Muscle of back (tissue), 3 donors: ENCODE measurements at regions not wholly inside any gene's neighbourhood (a gene's known extent, or its start where the extent isn't known, plus 50 kb on each side); places are given as distances from the start of the nearest gene placed in this dataset.

Source experiments
- DNase-seq, 3 donors: peaks; one replicate each; pipeline versions ENCODE4 v3.0.0 to v3.0.0-alpha.2; 2013

DNA sequence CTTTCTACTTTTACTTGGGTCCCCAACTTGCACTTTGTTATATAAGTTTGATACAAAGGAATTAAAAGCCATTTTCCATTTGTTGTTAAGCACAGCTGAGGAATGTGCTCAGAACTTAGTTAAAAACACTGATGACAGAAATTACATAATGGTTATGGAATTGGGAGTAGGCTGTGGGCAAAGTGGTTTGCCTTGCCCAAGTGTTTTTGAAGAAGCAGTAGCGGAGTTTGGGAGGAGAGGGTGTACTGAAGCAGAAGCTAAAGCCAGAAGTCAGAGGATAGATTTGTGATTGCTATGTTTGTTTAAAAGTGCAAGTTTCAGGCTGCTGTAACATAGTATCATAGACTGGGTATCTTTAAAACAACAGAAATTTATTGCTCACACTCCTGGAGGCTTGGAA lies 391.8 kb downstream of the DUSP10 start:
- no peak for DNase-seq

DNA sequence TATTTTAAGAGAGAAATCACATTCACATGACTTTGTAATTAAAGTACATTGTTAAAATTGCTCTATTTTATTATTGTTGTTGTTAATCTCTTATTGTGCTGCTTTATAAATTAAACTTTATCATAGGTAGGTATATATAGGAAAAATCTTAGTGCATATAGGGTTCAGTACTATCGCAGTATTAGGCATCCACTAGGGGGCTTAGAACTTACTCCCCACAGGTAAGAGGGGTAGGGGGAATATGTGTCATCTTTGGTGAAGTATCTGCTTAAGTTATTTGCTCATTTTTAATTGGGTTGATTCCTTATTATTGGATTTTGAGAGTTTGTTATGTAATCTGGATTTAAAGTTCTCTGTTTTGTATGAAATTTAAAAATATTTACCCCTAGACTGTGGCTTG lies 385.2 kb downstream of the DUSP10 start:
- DNase-seq = no peak

DNA sequence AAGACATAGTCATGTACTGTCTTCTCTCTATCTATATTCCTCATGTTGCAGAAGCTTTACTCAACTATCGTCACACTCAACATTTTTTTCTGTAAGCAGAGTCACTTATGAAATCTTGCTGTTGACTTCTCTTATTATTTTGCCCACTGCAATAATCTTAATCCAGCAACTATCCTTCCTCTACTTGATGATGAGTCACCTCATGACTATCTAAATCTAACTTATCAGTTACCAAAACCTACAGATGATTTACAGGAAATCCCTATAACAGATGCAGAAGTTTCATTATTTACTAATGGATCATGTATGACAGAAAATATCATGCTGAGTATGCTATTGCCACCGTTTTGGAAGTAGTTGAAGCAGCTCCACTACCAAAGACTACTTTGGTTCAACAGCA lies 378.9 kb downstream of the DUSP10 start:
- no peak for DNase-seq

DNA sequence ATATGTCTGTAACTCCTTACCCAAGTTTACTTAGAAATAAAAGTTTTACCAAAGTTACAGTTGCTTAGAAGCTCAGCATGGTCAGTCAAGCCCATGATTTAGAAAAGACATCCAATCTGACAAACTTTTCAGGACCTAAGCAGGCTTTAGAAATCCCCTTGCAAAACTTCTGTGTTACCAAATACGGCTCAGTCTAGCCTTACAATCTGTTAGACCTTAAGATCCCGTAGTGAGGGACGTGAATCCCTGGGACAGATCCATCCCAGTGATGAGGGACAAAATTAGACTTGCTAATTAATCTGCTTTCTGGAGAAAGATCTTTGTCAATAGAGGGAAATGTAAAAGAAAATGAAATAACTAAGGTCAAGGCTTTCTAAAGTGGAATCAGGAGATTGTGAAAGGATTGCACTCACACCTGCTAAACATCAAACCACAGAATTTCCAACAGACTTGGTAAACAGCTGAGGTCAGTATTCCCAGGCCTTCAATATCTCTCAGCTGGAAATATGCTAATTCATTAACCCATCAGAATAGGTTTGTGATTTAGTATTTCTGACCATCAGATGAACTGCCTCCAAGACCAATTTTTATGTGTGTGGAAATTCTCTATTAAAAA lies 375.3 kb downstream of the DUSP10 start:
- DNase-seq = no peak

DNA sequence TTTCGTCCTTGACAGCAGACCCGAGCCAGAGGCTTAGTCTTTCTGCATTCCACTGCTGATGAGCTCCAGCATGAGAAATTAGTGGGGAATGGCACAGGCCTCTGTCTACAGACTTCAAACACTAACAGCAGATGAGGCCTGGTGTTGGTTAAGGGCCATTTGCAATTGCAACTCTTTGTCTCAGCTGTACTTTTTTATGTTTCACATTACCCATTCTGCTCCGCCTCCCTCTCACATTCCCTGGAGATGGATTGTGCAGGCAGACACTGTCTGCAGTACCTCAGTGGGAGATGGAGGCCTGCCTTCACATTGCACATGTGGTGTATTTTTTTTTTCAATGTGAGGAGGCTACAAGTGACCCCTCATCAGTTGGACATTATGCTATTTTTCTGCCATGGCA lies 370.2 kb downstream of the DUSP10 start:
- no peak for DNase-seq

DNA sequence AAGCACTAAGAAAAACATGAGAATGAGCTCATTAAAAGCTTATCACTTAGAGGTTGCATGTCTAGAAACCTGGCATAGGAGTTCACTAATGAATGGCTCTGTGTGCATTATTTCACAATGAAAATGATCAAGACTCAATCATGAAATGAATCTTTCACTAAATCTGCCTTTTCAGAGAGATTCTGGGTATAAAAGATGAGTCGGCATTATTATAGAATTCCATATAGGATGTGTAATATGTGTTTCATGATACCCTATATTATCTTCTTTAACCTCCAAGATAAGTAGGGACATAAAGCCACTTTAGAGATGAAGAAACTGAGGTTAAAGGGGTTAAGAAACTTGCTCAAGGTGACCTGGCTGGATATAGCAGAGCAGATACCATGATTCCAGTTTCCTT lies 368.1 kb downstream of the DUSP10 start:
- DNase-seq = no peak

DNA sequence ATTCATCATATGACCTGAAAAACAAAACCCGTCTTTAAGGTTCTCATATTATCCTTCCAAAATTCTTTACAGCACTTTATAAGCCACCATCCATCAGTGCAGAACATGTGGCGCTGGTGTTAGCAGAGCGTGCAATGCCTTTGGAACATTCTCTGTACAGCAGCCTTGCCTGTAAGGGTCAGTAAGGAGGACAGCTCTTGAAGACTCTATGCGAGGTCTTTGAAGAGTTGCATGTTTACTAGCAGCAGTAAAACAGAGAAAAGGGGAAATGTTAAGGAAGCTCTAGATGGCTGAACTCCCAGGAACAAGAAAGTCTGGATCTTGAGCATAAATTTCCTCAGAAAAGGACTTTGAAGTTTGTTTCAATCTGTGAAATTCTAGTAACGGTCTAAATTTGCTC lies 365.6 kb downstream of the DUSP10 start:
- DNase-seq = no peak

DNA sequence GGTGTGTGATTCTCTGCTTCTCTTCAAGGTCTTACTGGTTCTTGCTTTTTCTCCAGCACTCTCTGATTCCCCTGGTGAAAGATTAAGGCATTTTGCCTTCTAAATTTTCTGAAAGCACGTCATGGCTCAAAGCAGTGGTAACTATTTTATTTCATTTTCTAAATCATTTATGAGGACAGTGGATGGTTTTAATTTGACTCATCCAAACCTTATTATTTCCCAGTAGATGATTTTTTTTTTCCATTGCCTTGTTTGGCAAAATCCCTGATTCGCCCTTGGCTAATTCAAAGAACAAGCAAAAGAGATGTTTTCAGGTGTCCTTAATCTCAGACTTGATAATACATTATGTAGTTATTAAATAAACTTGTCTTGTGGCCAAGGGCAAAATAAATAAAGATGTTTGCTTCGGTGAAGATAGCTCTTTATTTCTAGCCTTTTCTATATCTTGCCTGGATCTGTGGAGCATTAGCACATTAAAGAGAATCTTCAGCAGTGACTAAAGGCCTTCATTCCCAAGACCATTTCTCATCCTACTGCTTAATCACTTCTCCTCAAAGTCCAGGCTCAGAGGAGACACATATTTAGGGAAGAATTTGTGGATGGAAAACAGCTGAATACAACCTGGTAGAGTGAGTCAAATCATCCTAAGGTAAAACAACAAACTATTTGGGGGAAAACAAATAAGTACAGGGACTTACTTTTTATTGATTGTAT lies 359.8 kb downstream of the DUSP10 start:
- DNase-seq = peak in 1 of 3 donors; percentile 38

DNA sequence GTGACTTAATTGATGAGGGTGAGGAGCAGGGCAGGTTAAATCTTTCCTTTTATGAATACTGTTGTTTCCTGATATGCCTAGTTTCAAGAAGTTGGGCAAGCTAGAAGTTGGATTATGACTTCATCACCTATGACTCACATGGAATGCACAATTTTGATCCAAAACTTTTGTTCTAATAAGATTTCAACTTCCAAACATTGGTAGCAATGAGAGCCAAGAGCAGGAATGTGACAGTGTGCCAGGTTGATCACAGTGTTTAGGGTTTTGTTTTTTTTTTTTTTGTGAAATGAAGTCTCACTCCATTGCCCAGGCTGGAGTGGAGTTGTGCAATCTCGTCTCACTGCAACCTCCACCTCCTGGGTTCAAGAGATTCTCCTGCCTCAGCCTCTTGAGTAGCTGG lies 349.4 kb downstream of the DUSP10 start:
- peak in 1 of 3 donors; percentile 62 for DNase-seq

DNA sequence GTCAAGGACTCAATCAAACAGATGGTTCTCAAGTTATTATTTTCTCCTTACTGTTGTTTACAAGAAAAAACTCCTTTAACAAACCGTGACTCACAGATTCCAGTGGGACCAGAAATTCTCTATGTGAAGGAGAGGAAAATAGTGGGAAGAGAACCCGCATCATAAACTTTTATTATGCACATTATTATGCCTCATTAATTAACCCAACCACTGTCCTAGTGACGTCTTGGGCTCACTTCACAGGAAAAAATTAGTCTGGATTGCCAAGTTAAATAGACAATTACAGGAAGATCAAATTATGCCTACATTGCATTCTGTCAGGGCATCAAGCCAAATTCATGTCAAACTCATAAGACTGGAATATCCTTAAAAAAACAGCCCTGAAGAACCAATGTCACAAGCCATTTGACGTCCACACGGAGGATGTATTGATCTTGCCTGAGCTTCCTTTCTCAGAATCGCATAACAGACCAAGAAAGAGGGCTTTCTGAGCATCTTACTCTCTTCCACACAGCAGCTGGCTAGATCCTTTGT lies 347.8 kb downstream of the DUSP10 start:
- DNase-seq = peak; percentile 8 to 64 (median 39)

DNA sequence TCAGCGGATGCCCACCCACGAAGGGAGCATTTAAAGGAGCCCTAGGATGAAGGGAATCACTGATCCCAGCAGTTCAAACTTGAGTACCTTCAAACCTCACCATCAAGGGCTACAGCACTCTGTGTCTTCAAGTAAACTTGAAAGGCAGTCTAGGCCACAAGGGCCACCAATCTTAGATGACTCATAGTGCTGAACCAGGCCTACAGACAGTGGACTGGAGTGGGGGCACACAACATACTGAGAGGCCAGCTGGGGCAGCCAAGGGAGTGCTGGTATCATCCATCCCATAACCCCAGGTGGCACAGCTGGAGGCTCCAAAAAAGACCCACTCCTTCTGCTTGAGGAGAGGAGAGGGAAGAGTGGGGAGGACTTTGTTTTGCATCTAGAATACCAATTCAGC lies 345.4 kb downstream of the DUSP10 start:
- no peak for DNase-seq

DNA sequence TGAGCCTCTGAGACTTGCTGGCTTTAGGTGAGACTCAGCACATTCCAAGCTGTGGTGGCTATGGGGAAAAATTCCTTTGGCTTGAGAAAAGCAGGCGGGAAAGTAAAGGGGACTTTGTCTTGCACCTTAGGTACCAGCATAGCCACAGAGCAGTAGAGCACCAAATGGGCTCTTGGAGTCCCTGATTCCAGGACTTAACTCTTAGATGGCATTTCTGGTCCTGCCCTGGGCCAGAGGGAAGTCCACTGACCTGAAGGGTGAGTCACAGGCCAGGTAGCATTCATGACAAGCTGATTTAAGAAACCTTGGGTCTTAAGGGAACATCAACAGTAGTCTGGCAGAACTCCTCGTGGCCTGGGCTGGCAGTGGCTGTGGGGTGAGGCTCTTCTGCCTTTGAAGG lies 344.7 kb downstream of the DUSP10 start:
- no peak for DNase-seq

DNA sequence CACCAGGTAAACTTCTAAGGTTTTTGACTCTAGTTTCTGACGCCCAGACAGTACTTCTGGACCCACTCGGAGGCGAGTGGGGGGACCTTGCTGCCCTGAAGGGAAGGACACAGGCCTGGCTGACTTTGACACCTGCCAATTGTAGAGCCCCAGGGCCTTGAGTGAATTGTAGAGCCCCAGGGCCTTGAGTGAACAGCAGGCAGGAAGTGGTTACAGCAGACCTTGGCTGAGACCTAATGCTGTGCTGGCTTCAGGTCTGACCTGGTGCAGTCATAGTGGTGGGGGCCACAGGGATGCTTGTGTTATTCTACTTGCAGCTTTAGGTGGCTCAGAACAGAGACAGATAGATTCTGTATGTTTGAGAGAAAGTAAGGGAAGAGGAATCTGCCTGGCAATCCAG lies 344.3 kb downstream of the DUSP10 start:
- DNase-seq = no peak

DNA sequence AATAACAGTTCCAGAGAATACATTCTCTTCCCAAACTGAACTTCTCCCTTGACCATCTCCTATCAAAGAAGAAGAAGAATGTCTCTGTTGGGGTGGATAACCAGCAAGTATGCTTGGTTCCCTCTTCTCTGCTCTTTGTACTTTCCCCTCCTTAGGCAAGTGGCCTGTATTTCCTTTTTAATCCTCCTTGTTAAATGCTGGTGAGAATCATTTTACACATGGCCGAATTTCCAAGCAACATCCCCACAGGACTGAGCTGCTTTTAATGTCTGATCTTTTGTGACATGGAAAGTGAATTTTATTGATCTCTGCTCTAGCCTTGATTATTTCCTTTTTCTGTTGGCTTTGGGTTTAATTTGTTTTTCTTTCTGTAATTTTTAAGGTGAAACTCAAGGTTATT lies 336.7 kb downstream of the DUSP10 start:
- DNase-seq = no peak

DNA sequence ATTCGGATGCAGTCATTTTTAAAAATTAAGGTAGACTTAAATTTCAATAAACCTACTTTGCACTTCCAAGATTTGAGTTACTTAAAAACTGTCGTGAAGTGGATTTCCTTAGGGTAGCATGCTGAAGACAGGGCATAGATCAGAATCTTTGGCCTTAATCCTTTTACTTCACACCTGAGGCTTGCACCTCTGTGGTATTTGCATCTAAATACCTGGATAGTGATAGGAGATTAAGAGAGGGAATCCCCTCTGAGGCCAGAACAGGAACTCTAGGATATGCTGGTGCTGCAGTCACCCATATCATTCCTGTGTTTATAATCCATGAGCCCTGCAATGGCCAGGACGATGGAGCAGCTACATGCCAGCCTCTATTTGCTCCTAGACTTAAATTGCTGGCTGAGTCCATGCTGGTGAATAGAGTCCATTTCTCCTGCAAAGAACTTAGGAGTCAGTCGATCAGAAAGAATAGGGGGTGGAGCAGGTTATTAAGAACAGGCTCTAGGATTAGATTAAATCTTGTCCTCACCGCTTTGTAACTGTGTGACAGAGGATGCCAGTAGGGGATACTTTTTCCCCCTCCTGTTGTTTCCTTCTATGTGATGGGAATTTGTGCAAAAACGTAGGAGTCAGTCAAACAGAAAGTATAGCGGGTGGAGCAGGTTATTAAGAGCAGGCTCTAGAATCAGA lies 333.6 kb downstream of the DUSP10 start:
- no peak for DNase-seq

DNA sequence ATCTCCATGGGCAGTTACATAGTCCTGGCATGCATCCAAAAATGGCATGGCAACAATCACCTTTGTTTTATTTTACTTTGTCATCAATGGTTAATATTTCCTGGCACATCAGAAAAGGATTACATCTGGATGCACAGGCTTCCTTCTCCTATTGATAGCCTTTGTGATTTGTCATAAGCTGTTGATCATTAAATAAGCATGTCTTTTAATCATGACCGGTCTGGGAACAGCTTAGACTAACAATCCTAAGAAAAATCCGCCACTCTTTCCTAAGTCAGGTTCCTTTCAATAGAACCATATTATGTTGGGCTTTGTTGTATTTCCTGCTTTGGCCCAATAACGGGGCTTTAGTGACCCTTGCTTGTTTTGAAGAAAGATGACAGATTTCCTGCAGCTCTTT lies 330.6 kb downstream of the DUSP10 start:
- DNase-seq = no peak

DNA sequence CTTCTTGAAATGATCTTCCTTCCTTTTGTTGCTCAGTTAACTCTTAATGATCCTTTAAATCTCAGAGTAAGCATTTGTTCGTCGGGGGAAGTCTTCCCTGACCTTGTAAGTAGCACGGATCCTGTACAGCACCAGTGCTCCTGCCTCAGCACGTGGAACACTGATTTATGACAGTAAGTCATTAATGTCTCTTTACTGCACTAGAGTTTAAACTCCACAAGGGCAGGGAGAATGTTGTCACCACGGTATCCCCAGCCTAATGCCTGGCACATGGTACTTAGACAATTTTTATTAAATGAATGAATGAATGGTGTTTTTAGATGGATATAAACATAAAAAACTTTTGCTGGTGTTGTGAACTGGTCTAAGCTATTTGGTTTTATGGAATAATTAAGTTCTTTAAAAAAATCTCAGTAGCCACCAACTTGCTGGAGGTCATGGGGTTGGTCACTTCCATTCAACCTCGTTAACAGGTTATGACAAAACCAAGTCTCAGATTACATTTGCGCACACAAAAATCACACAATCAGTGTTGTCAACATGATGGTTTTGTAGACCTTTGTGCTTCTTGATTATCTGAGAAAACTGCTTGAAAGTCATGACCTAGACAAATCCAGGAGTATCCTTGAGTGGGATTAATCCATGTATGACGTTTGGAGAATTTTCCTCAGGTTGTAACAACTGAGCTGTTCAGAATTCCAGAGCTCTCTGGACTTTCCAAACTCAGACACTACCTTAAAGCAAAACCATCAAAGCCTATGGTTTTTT lies 326.9 kb downstream of the DUSP10 start:
- no peak for DNase-seq

DNA sequence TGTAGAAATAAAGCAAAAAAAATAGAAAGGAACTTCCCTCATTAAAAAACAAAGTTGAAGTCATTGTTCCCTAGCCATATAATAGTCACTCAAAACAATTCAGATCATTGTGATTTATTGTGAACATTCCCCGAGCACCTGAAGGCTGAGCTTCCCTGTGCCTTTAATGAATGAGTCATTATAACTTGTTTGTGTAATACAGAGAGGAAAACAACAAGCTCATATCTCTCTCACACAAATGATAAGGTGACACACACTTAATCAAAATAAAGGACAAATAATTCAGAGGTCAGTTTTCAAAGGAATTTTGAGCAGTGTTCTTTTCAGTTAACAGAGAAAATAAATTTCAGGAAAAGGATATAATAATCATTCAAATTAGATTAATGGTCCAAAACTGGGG lies 326.2 kb downstream of the DUSP10 start:
- no peak for DNase-seq

DNA sequence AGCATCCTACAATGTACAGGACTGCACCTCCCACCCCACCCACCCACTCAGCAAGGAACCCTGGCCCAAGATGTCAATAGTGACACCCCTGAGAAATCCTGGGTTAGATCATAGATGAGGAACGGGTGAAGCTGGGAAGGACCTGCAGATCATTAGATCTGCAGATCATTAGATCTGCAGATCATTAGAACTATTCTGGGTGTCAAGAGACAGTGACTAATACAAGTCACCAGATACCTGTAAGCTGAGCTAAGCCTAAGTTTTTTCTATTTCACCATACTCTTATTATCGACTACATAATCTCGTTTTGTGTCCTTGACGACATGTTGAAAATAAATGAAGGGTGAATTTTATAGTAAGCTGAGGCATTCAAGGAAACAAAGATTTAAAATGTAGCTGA lies 325.7 kb downstream of the DUSP10 start:
- DNase-seq = no peak

DNA sequence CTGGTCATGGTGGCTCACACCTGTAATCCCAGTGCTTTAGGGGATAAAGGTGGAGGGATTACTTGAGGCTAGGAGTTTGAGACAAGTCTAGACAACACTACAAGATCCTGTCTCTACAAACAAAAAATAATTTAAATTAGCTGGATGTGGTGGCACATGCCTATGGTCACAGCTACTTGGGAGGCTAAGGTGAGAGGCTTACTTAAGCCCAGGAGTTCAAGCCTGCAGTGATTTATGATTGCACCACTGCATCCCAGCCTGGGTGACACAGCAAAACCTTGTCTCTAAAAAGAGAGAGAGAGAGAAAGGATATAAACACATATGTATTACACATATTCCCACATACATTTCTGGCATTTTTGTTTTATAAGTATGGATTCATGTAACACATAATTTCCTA lies 325.2 kb downstream of the DUSP10 start:
- no peak for DNase-seq

DNA sequence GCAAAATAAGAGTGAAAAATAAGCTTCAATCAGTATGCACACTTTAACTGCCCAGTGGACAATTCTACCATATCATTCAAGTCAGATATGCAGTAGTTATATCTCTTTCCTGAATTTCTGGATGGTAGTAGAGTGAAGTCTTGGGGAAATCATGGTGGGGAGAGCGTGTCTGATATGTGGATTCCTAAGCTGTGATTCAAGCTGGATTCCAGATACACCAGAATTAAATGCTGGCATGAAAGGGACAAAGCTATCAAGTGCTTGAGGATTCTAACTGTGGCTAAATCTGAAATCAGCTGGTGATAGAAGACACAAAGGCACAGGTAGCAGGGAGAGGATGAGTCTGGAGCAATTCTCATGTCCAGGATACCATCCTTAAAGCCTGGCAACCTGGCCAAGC lies 323.5 kb downstream of the DUSP10 start:
- peak in 1 of 3 donors; percentile 24 for DNase-seq

DNA sequence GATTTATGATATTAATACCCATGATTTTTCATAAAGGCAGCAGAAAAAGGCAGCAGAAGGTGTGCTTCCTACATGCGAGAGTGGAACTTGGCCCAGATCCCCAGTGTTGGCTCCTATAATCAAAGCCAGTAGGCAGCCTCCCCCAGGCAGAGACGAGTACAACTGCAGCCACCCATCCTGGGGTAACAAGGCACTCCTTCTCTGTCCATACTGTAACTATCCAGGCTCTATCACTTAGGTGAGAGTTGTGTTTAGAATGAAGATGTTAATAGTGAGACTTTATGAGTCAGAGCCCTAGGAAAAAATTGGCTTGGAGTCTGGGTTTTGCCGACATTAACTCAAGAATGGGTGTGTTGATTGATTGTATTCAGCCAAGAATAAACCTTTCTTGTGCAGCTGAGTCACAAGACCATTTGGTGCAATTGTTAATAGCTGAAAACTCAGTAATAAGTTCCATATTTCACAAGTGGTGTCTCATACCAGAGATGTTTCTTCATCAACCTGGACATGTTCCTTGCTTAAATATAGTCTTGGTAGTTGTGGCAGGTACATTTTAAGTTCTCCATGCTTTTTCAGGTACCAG lies 322.3 kb downstream of the DUSP10 start:
- DNase-seq = peak in 1 of 3 donors; percentile 84
